Upper lobe of left lung (tissue), 6 donors: ENCODE measurements at regions not wholly inside any gene's neighbourhood (a gene's known extent, or its start where the extent isn't known, plus 50 kb on each side); places are given as distances from the start of the nearest gene placed in this dataset.
A peak's percentile ranks its signal among the peaks of the same experiment; 100 is the strongest.

Experiments used
- ATAC-seq, 2 donors: fragments of 200-7000 bp; cut with Tn5 transposase; one replicate each; pipeline ENCODE4 v1.9.1; 2022; ENCODE audit warnings: mild to moderate bottlenecking in 2 of 2, moderate library complexity in 2 of 2; ENCODE audit not compliant: low FRiP score in 2 of 2
- DNase-seq, 2 donors: peaks; one replicate each; pipeline ENCODE4 v3.0.0-alpha.2; 2019 to 2020
- H3K27ac ChIP-seq, 4 donors: fragments of 200-600 bp; sonication (generic); one replicate each; pipeline ENCODE4 v1.5.1; 2016 to 2019
- H3K27me3 ChIP-seq, 4 donors: fragments of 200-600 bp; sonication (generic); one replicate each; pipeline ENCODE4 v1.5.1; 2017 to 2019
- H3K36me3 ChIP-seq, 4 donors: fragments of 200-600 bp; sonication (generic); one replicate each; pipeline ENCODE4 v1.5.1; 2016 to 2019
- H3K4me1 ChIP-seq, 4 donors: fragments of 200-600 bp; sonication (generic); one replicate each; pipeline ENCODE4 v1.5.1; 2018 to 2019
- H3K4me3 ChIP-seq, 4 donors: fragments of 200-600 bp; sonication (generic); one replicate each; pipeline ENCODE4 v1.5.1; 2017 to 2019; ENCODE audit warnings: mild to moderate bottlenecking in 2 of 4, moderate library complexity in 1 of 4
- H3K9me3 ChIP-seq, 4 donors: fragments of 200-600 bp; sonication (generic); one replicate each; pipeline ENCODE4 v1.5.1; 2018 to 2019
- CTCF ChIP-seq, 6 experiments: fragments of 450-650 bp in 4 of 6; fragments of 200-600 bp in 2 of 6; sonication (generic) in 2 of 6; IDR thresholded peaks; one replicate each; pipeline ENCODE4 v1.5.1; 2016 to 2019; ENCODE audit warnings: antibody characterized with exemption in 6 of 6
- EP300 ChIP-seq, 4 donors: sonication (generic); formaldehyde crosslinking; IDR thresholded peaks; one replicate each; pipeline ENCODE4 v1.5.1; 2017; ENCODE audit warnings: antibody characterized with exemption in 4 of 4, control low read depth in 2 of 4
- POLR2A ChIP-seq, 4 donors: fragments of 450-650 bp; IDR thresholded peaks; one replicate each; pipeline ENCODE4 v1.5.1; 2016 to 2017; ENCODE audit warnings: antibody characterized with exemption in 4 of 4, mild to moderate bottlenecking in 2 of 4
- POLR2AphosphoS5 ChIP-seq, 2 donors: sonication (generic); formaldehyde crosslinking; IDR thresholded peaks; one replicate each; pipeline ENCODE4 v1.5.1; 2017; ENCODE audit warnings: antibody characterized with exemption in 2 of 2
- WGBS, 2 donors: methylation state at CpG; one replicate each; pipeline ENCODE4 v1.1.5; 2017 to 2018; 5-methylcytosine and 5-hydroxymethylcytosine counted together
- donor health status: DM: no; HTN: no; CAD: no; lungs with moderate emphysema.
- donor health status: DM: no; HTN: yes; CAD: no; lungs with severe emphysema.

GRCh38 chr12:47560415-47560814 is 145.4 kb downstream of the RPAP3 start:
- H3K36me3 ChIP-seq: no peaks in the 10 kb centered on the region
- H3K27me3 ChIP-seq: no peaks in the 10 kb centered on the region
- no peak overlapping the region for H3K4me3 ChIP-seq
- no peak for TF ChIP-seq CTCF (IDR thresholded peaks at IDR 0.05)
- TF ChIP-seq POLR2AphosphoS5 (IDR thresholded peaks at IDR 0.05): no peak
- TF ChIP-seq EP300 (IDR thresholded peaks at IDR 0.05): no peak
- no peak for TF ChIP-seq POLR2A (IDR thresholded peaks at IDR 0.05)
- ATAC-seq: no peak
- H3K9me3 ChIP-seq: no peaks in the 10 kb centered on the region
- H3K27ac ChIP-seq: peak overlapping the region in 1 of 4 donors; percentile 70
- DNase-seq: no peak
- no peaks in the 10 kb centered on the region for H3K4me1 ChIP-seq
- WGBS, 2 donors: 46 to 74% methylated on average over 2 of the region's 2 CpGs

DNA sequence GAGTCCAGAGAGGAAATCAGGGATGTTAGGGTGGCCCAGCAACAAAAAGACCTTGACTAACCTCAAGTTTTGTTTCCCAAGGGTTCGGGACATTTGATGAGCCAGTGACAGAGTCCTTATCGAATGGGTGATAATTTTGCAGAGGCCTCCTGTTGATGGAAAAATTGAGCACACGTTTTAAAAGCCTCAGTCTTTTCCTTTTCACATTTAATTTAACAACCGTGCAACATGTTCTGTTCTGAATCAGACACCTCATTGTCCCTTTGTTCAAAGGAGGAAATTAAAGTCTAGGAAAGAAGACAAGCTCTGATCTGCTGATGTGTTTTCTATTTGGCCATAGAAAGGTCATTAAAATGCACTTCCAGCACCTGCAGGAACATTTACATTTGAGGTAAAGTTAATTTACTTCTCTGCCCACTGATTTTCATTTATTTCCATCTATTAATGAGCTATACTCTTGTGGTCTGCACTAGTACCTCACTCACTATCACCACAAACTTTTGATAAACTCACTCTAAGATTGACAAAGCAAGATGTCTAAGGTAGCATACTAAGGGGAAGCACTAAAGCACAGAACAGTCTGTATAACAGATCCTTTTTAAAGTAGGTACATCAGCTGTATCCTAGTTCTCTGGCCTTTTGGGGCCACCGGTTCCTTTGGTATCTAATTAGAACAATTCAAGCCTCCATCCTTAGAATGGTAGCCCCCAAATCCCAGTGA is 147.0 kb downstream of the RPAP3 start:
- TF ChIP-seq EP300 (IDR thresholded peaks at IDR 0.05) (no peak), POLR2AphosphoS5 (IDR thresholded peaks at IDR 0.05) (no peak), CTCF (IDR thresholded peaks at IDR 0.05) (no peak), POLR2A (IDR thresholded peaks at IDR 0.05) (no peak)
- no peak for DNase-seq
- H3K36me3 ChIP-seq: no peaks in the 10 kb centered on the region
- 61 to 79% methylated on average over 5 of the region's 5 CpGs for WGBS, 2 donors
- no peak overlapping the region for H3K4me3 ChIP-seq
- no peak overlapping the region for H3K27ac ChIP-seq
- ATAC-seq: no peak
- no peaks in the 10 kb centered on the region for H3K27me3 ChIP-seq
- H3K4me1 ChIP-seq: no peaks in the 10 kb centered on the region
- H3K9me3 ChIP-seq: peaks cover 0 to 3% (median 0%) of the 10 kb centered on the region in 4 donors

GRCh38 chr12:47557386-47557785 is 148.4 kb downstream of the RPAP3 start:
- TF ChIP-seq POLR2A (IDR thresholded peaks at IDR 0.05) (no peak), CTCF (IDR thresholded peaks at IDR 0.05) (no peak), EP300 (IDR thresholded peaks at IDR 0.05) (no peak), POLR2AphosphoS5 (IDR thresholded peaks at IDR 0.05) (no peak)
- ATAC-seq: no peak
- no peaks in the 10 kb centered on the region for H3K4me1 ChIP-seq
- no peak for DNase-seq
- H3K27ac ChIP-seq: no peak overlapping the region
- 83 to 86% methylated on average over 5 of the region's 5 CpGs for WGBS, 2 donors
- H3K4me3 ChIP-seq: no peak overlapping the region
- H3K36me3 ChIP-seq: no peaks in the 10 kb centered on the region
- H3K27me3 ChIP-seq: no peaks in the 10 kb centered on the region
- peaks cover 3 to 12% (median 10%) of the 10 kb centered on the region in 4 donors for H3K9me3 ChIP-seq

DNA sequence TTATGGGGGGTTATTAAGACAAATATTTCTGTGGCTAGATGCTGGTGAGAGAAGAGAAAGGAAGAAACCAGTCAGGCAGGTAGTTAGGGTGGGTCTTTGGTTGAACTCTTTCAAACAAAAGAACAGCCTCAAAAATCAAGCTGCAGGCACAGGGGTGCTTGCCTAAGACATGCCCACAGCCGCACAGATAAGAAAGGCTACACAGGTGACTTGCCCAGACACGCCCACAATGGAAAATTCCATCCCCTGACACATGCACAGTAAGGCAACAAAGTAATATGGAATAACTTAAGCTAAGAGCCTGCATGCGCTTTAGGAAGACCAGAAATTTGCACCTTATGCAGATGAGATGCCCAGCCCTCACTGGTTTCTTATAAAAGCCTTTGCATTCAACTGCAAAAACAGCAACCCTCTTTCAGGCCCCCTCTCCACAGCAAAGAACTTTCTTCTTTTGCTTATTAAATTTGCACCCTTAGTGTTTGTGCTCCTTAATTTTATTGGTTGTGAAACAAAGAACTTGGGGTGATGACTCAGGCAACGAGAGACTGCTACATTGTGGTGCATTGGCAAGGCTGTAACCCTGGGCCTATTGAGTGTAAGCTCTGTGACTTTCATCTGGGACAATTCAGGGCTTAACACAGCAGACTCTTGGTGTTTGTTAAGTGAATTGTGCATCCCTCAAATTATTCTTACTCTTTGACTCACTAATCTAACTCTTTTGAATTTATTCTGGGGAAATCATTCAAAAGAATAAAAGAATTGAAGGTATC is 149.4 kb downstream of the RPAP3 start:
- ATAC-seq: no peak
- WGBS, 2 donors: 79 to 83% methylated on average over 4 of the region's 4 CpGs

More for the DNA sequence above, 149.4 kb downstream of the RPAP3 start:
- no peaks in the 10 kb centered on the region for H3K27me3 ChIP-seq
- H3K27ac ChIP-seq: no peak overlapping the region
- H3K9me3 ChIP-seq: peaks cover 3 to 14% (median 10%) of the 10 kb centered on the region in 4 donors
- H3K36me3 ChIP-seq: no peaks in the 10 kb centered on the region
- TF ChIP-seq EP300 (IDR thresholded peaks at IDR 0.05) (no peak), POLR2AphosphoS5 (IDR thresholded peaks at IDR 0.05) (no peak), POLR2A (IDR thresholded peaks at IDR 0.05) (no peak), CTCF (IDR thresholded peaks at IDR 0.05) (no peak)
- no peak overlapping the region for H3K4me3 ChIP-seq
- H3K4me1 ChIP-seq: no peaks in the 10 kb centered on the region
- DNase-seq: no peak
